Natural killer cell (primary cell): ENCODE measurements at regions not wholly inside any gene's neighbourhood (a gene's known extent, or its start where the extent isn't known, plus 50 kb on each side); places are given as distances from the start of the nearest gene placed in this dataset.

ENCODE experiments used
- ATAC-seq, 3 donors: fragments of 150-1000 bp in 2 of 3; fragments of 200-7000 bp in 1 of 3; cut with Tn5 transposase; 1 replicate in 1 of 3; 2 replicates in 2 of 3; pipeline ENCODE4 v1.10.0; 2021; ENCODE audit warnings: mild to moderate bottlenecking in 2 of 3, moderate library complexity in 2 of 3
- DNase-seq, 2 donors: peaks; one replicate each; pipeline versions ENCODE4 v3.0.0 to v3.0.0-alpha.2; 2013 to 2021; ENCODE audit warnings: mixed read lengths in 1 of 2
- H3K27ac ChIP-seq: one replicate; pipeline ENCODE4 v1.5.1; 2013; ENCODE audit warnings: mild to moderate bottlenecking, low read length
- H3K27me3 ChIP-seq: one replicate; pipeline ENCODE4 v1.6.1; 2013; ENCODE audit warnings: low read length; ENCODE audit not compliant: control insufficient read depth, insufficient read depth
- H3K36me3 ChIP-seq: one replicate; pipeline ENCODE4 v1.6.1; 2013; ENCODE audit warnings: low read length; ENCODE audit not compliant: control insufficient read depth, insufficient read depth
- H3K4me1 ChIP-seq: one replicate; pipeline ENCODE4 v1.6.1; 2013; ENCODE audit warnings: low read length; ENCODE audit not compliant: control insufficient read depth, insufficient read depth
- H3K4me3 ChIP-seq: one replicate; pipeline ENCODE4 v1.5.1; 2013; ENCODE audit warnings: low read length
- H3K9me3 ChIP-seq: one replicate; pipeline ENCODE4 v1.6.1; 2013; ENCODE audit warnings: low read length; ENCODE audit not compliant: control insufficient read depth, insufficient read depth
- H3K27ac Mint-ChIP-seq, 2 donors: one replicate each; pipeline ENCODE4 v1.8.0; 2022; ENCODE audit warnings: mild to moderate bottlenecking in 2 of 2, mixed read lengths in 2 of 2, moderate library complexity in 1 of 2
- H3K27me3 Mint-ChIP-seq, 2 donors: one replicate each; pipeline ENCODE4 v1.8.0; 2022; ENCODE audit warnings: low read depth in 2 of 2, mixed read lengths in 2 of 2
- H3K36me3 Mint-ChIP-seq: one replicate; pipeline ENCODE4 v1.8.0; 2022; ENCODE audit warnings: mixed read lengths
- H3K4me1 Mint-ChIP-seq, 2 donors: one replicate each; pipeline ENCODE4 v1.8.0; 2022; ENCODE audit warnings: mixed read lengths in 2 of 2
- H3K4me3 Mint-ChIP-seq: one replicate; pipeline ENCODE4 v1.8.0; 2022; ENCODE audit warnings: mild to moderate bottlenecking, moderate library complexity, mixed read lengths
- H3K9me3 Mint-ChIP-seq, 2 donors: one replicate each; pipeline ENCODE4 v1.8.0; 2022; ENCODE audit warnings: mixed read lengths in 2 of 2
- CTCF ChIP-seq: fragments of 200-600 bp; IDR thresholded peaks from one replicate; pipeline ENCODE4 v1.8.0; 2022; ENCODE audit warnings: antibody characterized with exemption
- WGBS: methylation state at CpG from one replicate; pipeline ENCODE4 v1.1.7; 2013; ENCODE audit warnings: missing lambda C conversion rate; ENCODE audit not compliant: insufficient coverage; 5-methylcytosine and 5-hydroxymethylcytosine counted together
- intact Hi-C: fragments of 100-400 bp; cut with micrococcal nuclease; formaldehyde crosslinking; loops from one replicate; pipeline ENCODE4 v1.14.2; 2022

- peaks cover 18 to 23% of the 10 kb centered on the region in 2 donors for H3K27me3 Mint-ChIP-seq
- peaks cover 0 to 4% of the 10 kb centered on the region in 2 donors for H3K4me1 Mint-ChIP-seq
- 44% methylated on average over 9 of the region's 9 CpGs for WGBS
- DNase-seq (no peak), ATAC-seq (no peak)
- H3K9me3 ChIP-seq: no peaks in the 10 kb centered on the region
- no peak overlapping the region for H3K4me3 ChIP-seq
- H3K27ac Mint-ChIP-seq: no peak overlapping the region
- H3K36me3 Mint-ChIP-seq: no peaks in the 10 kb centered on the region
- no peak overlapping the region for H3K4me3 Mint-ChIP-seq
- no peaks in the 10 kb centered on the region for H3K36me3 ChIP-seq
- TF ChIP-seq CTCF: no peak
- peaks cover 3% of the 10 kb centered on the region for H3K4me1 ChIP-seq
- H3K27me3 ChIP-seq: no peaks in the 10 kb centered on the region
- no peaks in the 10 kb centered on the region for H3K9me3 Mint-ChIP-seq
- H3K27ac ChIP-seq: no peak overlapping the region
- intact Hi-C loops: no loop called here
Measured at GRCh38 chr12:69007101-69007854, 74.3 kb upstream of the CPM start.

DNA sequence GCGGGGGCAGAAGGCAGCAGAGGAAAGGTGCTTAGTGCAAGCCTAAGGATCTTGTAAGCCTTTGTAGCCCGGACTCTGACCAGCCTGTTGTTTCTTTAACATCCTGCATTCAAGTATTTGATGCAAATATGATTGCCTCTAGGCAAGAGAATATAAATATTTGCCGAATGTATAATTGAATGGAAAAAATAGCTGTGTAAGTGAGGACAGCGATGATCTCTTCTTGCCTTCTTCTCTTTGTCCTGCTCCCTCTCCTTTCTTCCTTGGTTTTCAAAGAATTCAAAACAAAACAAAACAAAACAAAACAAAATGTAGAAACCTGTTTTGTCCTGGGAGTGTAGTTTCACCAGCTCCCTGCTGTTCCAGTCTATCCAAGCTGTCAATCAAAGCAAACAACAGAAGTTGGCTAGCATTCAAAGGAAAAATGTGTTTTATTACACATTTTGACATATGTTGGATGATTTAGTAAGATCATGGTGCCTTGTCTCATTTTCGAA, 74.9 kb upstream of the CPM start:
- Mint-ChIP-seq H3K4me1 (peaks cover 0 to 4% of the 10 kb centered on the region in 2 donors), H3K4me3 (no peak overlapping the region), H3K36me3 (no peaks in the 10 kb centered on the region), H3K9me3 (no peaks in the 10 kb centered on the region), H3K27me3 (peaks cover 18 to 23% of the 10 kb centered on the region in 2 donors), H3K27ac (no peak overlapping the region)
- Histone ChIP-seq H3K4me3 (no peak overlapping the region), H3K27ac (no peak overlapping the region), H3K9me3 (no peaks in the 10 kb centered on the region), H3K36me3 (no peaks in the 10 kb centered on the region), H3K27me3 (no peaks in the 10 kb centered on the region), H3K4me1 (peaks cover 3% of the 10 kb centered on the region)
- ATAC-seq: no peak
- intact Hi-C loops: no loop called here
- no peak for TF ChIP-seq CTCF
- 87% methylated on average over 3 of the region's 5 CpGs for WGBS
- DNase-seq: no peak

- no peak for TF ChIP-seq CTCF
- Mint-ChIP-seq H3K36me3 (no peaks in the 10 kb centered on the region), H3K9me3 (no peaks in the 10 kb centered on the region), H3K4me1 (peaks cover 0 to 4% of the 10 kb centered on the region in 2 donors), H3K27ac (no peak overlapping the region), H3K27me3 (peaks cover 18 to 23% of the 10 kb centered on the region in 2 donors), H3K4me3 (no peak overlapping the region)
- no peaks in the 10 kb centered on the region for H3K27me3 ChIP-seq
- intact Hi-C loops: no loop called here
- no peak for ATAC-seq
- H3K36me3 ChIP-seq: no peaks in the 10 kb centered on the region
- no peak overlapping the region for H3K4me3 ChIP-seq
- no peak overlapping the region for H3K27ac ChIP-seq
- DNase-seq: no peak
- peaks cover 3% of the 10 kb centered on the region for H3K4me1 ChIP-seq
- H3K9me3 ChIP-seq: no peaks in the 10 kb centered on the region
- WGBS: 82% methylated on average over 4 of the region's 4 CpGs
Measured at GRCh38 chr12:69008520-69008919, 75.5 kb upstream of the CPM start.

GRCh38 chr12:69014047-69014446, 81.1 kb upstream of the CPM start:
- Histone ChIP-seq H3K27ac (no peak overlapping the region), H3K4me3 (no peak overlapping the region), H3K9me3 (no peaks in the 10 kb centered on the region), H3K4me1 (no peaks in the 10 kb centered on the region), H3K27me3 (no peaks in the 10 kb centered on the region), H3K36me3 (no peaks in the 10 kb centered on the region)
- 81% methylated on average over 2 of the region's 2 CpGs for WGBS
- peaks cover 9 to 16% of the 10 kb centered on the region in 2 donors for H3K27me3 Mint-ChIP-seq
- H3K9me3 Mint-ChIP-seq: no peaks in the 10 kb centered on the region
- no peak overlapping the region for H3K4me3 Mint-ChIP-seq
- DNase-seq (no peak), ATAC-seq (no peak)
- no peak overlapping the region for H3K27ac Mint-ChIP-seq
- H3K36me3 Mint-ChIP-seq: no peaks in the 10 kb centered on the region
- H3K4me1 Mint-ChIP-seq: no peaks in the 10 kb centered on the region
- intact Hi-C loops: no loop called here
- no peak for TF ChIP-seq CTCF
